ENCODE measurements at regions not wholly inside any gene's neighbourhood (a gene's known extent, or its start where the extent isn't known, plus 50 kb on each side); places are given as distances from the start of the nearest gene placed in this dataset.

DNA sequence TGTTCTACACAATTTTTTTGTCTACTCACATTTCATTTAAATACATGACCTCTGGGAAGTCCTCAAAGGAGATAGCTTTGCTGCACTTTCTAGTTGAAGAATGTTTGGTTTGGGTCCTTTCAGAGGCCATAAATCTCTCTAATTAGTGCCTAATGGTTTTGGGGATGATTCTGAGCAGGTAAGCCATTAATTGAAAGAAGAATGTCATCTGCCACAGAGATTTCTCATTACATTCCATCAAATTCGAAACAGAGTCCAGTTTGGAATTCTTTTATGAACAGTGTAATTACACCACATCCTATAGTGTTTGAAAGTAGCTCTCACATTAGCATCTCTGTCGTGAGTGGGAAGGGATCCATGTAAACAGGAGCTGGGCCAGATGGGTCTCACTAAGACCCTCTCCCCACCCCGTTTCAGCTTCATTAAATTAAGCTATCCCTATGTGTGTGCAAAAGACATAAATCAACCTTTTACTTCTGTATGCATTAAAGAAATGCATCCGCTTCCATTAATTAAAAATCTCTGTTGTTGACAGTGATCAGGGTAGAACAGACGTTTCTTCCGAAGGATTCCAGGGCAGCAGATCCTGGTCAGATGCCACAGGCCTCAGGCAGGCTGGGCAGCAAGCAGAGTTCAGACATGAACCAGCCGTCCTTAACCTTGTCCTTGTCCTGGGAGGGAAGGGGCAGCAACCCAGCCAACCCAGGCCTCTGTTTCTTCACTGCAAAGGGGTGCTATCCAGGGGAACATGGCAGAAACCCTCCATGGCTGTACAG lies 99.8 kb upstream of the MAP1B start:
- no peaks in the 10 kb centered on the region for H3K36me3 Mint-ChIP-seq (ENCODE audit: low read depth, unreplicated experiment)
- peaks cover 4% of the 10 kb centered on the region for H3K4me1 Mint-ChIP-seq (ENCODE audit: unreplicated experiment)
- no peak overlapping the region for H3K4me3 Mint-ChIP-seq (ENCODE audit: unreplicated experiment)
- TF ChIP-seq, protein P1, sequence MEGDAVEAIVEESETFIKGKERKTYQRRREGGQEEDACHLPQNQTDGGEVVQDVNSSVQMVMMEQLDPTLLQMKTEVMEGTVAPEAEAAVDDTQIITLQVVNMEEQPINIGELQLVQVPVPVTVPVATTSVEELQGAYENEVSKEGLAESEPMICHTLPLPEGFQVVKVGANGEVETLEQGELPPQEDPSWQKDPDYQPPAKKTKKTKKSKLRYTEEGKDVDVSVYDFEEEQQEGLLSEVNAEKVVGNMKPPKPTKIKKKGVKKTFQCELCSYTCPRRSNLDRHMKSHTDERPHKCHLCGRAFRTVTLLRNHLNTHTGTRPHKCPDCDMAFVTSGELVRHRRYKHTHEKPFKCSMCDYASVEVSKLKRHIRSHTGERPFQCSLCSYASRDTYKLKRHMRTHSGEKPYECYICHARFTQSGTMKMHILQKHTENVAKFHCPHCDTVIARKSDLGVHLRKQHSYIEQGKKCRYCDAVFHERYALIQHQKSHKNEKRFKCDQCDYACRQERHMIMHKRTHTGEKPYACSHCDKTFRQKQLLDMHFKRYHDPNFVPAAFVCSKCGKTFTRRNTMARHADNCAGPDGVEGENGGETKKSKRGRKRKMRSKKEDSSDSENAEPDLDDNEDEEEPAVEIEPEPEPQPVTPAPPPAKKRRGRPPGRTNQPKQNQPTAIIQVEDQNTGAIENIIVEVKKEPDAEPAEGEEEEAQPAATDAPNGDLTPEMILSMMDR (IDR thresholded peaks at IDR 0.05; ENCODE audit: unreplicated experiment): no peak
- no peak for DNase-seq (ENCODE audit: low spot score)
- no peak overlapping the region for H3K27ac Mint-ChIP-seq (ENCODE audit: unreplicated experiment)
- no peaks in the 10 kb centered on the region for H3K27me3 Mint-ChIP-seq (ENCODE audit: unreplicated experiment)
- no peaks in the 10 kb centered on the region for H3K9me3 Mint-ChIP-seq (ENCODE audit: unreplicated experiment)

DNA sequence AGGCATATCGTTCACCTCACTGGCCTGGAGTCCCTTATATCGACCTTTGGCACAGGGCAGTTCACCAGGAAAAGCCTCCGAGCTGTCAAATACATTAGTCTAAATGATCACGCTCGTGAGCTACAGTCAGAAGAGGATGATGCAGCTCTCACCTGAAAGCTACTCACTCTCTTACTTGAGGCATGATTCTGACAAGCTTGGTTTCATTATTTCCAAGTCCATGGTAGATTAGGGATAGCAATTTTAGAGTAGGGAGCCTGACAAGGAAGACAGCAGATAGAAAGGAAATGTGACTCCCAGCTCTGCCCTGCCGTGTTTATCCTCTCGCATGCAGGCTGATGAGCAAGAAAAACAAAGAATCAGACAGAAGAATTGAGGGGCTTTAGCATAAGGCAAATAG lies 98.0 kb upstream of the MAP1B start:
- Mint-ChIP-seq H3K36me3 (ENCODE audit: low read depth, unreplicated experiment) (no peaks in the 10 kb centered on the region), H3K4me1 (ENCODE audit: unreplicated experiment) (peaks cover 4% of the 10 kb centered on the region), H3K9me3 (ENCODE audit: unreplicated experiment) (no peaks in the 10 kb centered on the region), H3K27ac (ENCODE audit: unreplicated experiment) (no peak overlapping the region), H3K27me3 (ENCODE audit: unreplicated experiment) (no peaks in the 10 kb centered on the region), H3K4me3 (ENCODE audit: unreplicated experiment) (no peak overlapping the region)
- DNase-seq (ENCODE audit: low spot score): no peak
- TF ChIP-seq, protein P1 (IDR thresholded peaks at IDR 0.05; ENCODE audit: unreplicated experiment): no peak

DNA sequence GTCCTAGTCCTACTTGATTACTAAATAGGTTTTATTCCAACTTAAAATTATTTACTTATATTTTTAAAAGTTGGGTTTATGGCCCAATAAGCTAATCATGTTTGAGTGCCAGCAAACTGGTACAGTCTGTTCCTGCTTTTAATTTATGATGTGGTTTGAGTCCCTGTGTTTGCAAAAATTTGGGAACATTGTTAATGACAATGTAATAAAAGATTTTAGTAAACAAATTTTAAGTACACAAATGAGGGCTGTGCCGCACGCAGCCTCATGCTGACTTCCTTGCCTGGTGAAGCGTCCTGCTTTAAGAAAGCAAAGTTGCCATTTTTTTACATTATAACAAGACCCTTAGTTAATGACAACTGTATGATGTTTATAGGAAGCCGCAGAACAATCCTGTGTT lies 96.8 kb upstream of the MAP1B start:
- H3K9me3 Mint-ChIP-seq (ENCODE audit: unreplicated experiment): no peaks in the 10 kb centered on the region
- no peak for DNase-seq (ENCODE audit: low spot score)
- no peaks in the 10 kb centered on the region for H3K36me3 Mint-ChIP-seq (ENCODE audit: low read depth, unreplicated experiment)
- H3K27me3 Mint-ChIP-seq (ENCODE audit: unreplicated experiment): no peaks in the 10 kb centered on the region
- no peak overlapping the region for H3K27ac Mint-ChIP-seq (ENCODE audit: unreplicated experiment)
- TF ChIP-seq, protein P1 (IDR thresholded peaks at IDR 0.05; ENCODE audit: unreplicated experiment): no peak
- peaks cover 4% of the 10 kb centered on the region for H3K4me1 Mint-ChIP-seq (ENCODE audit: unreplicated experiment)
- H3K4me3 Mint-ChIP-seq (ENCODE audit: unreplicated experiment): no peak overlapping the region

DNA sequence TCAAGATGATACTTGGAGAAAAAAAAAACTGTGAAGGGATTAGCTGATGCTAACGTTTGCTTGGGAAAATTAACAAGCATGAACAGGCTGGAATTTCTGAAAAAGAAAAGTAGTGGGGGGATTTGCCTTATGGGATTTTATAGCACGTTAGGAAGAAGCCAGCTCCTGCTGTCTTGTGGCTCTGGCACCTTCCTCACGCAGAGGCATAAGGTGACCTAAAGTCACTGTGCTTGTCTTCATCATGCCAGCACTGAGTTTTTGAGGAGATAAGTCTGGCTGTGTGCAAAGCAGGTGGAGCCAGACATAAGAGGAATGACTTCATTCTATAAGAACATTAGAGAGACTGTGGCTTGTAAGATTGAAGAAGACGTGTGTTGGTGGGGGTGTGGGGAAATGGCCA lies 94.4 kb upstream of the MAP1B start:
- Mint-ChIP-seq H3K27ac (ENCODE audit: unreplicated experiment) (no peak overlapping the region), H3K36me3 (ENCODE audit: low read depth, unreplicated experiment) (no peaks in the 10 kb centered on the region), H3K4me3 (ENCODE audit: unreplicated experiment) (no peak overlapping the region), H3K9me3 (ENCODE audit: unreplicated experiment) (no peaks in the 10 kb centered on the region), H3K4me1 (ENCODE audit: unreplicated experiment) (peaks cover 4% of the 10 kb centered on the region), H3K27me3 (ENCODE audit: unreplicated experiment) (no peaks in the 10 kb centered on the region)
- TF ChIP-seq, protein P1 (IDR thresholded peaks at IDR 0.05; ENCODE audit: unreplicated experiment): no peak
- no peak for DNase-seq (ENCODE audit: low spot score)

DNA sequence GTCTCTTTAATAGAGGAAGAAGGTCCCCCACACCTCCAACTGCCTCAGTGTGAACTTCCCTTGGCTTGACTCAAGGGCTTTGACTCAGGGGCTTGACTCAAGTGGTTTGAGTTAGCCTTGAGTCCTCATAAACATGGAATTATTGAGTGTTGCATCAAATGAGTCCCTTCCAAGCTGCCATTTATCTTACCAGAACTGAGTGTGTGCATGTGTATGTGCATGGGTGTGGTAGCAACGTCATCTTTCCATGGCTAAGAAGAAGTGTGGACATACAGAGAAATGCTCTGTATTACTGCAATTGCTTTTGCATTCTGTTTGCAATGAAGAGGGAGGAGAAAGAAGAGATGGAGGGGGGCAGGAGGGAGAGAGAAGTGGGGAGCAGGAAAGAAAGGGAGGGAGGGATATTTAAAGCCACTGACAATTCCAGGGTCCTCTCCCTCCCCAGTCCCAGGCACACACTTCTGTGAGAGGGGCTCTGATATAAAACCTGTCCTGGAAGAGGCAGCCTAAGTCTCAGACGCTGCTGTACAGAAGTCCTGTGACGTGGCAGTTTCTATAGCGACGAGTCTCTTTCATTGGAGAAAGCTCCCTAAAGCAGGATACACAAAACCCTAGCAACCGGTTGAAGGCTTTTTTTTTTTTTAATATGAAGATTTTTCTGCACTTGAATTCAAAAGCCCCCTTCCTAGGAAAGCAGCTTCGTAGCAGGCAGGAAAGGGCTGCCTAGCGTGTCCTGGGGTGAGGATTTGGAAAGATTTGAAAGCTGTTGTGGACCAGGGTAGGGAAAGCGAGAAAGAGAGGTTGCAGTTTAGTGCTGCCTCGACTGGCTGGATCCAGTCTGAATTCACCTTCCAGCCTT lies 93.3 kb upstream of the MAP1B start:
- DNase-seq (ENCODE audit: low spot score): no peak
- H3K27me3 Mint-ChIP-seq (ENCODE audit: unreplicated experiment): no peaks in the 10 kb centered on the region
- no peak overlapping the region for H3K27ac Mint-ChIP-seq (ENCODE audit: unreplicated experiment)
- no peaks in the 10 kb centered on the region for H3K36me3 Mint-ChIP-seq (ENCODE audit: low read depth, unreplicated experiment)
- TF ChIP-seq, protein P1 (IDR thresholded peaks at IDR 0.05; ENCODE audit: unreplicated experiment): no peak
- H3K4me3 Mint-ChIP-seq (ENCODE audit: unreplicated experiment): no peak overlapping the region
- no peaks in the 10 kb centered on the region for H3K9me3 Mint-ChIP-seq (ENCODE audit: unreplicated experiment)
- H3K4me1 Mint-ChIP-seq (ENCODE audit: unreplicated experiment): peaks cover 4% of the 10 kb centered on the region
